RWPE2 (cell line): ENCODE measurements at regions not wholly inside any gene's neighbourhood (a gene's known extent, or its start where the extent isn't known, plus 50 kb on each side); places are given as distances from the start of the nearest gene placed in this dataset.
"Not testable (repeated sequence)": the region's sequence is repeated elsewhere in the genome, so short reads cannot be mapped to it uniquely, and the experiment has no call there.

Experiments
- ATAC-seq: fragments of 200-7000 bp; cut with Tn5 transposase; 3 replicates; pipeline ENCODE4 v1.9.1; 2021; ENCODE audit warnings: low read depth
- DNase-seq: peaks from one replicate; pipeline ENCODE4 v3.0.0-alpha.2; 2020; ENCODE audit warnings: low spot score
- H3K27ac ChIP-seq: fragments of 450-650 bp; 2 replicates; pipeline ENCODE4 v1.5.1; 2017; ENCODE audit warnings: mild to moderate bottlenecking; ENCODE audit not compliant: poor library complexity, severe bottlenecking
- H3K27me3 ChIP-seq: fragments of 250-450 bp; sonication (Bioruptor Pico); 2 replicates; pipeline ENCODE4 v1.5.1; 2021; ENCODE audit warnings: mild to moderate bottlenecking, moderate library complexity; ENCODE audit not compliant: insufficient read depth, poor library complexity, severe bottlenecking
- H3K36me3 ChIP-seq: fragments of 250-450 bp; sonication (Bioruptor Pico); 2 replicates; pipeline ENCODE4 v1.5.1; 2020; ENCODE audit warnings: low read depth, mild to moderate bottlenecking, moderate library complexity
- H3K4me1 ChIP-seq: fragments of 250-450 bp; sonication (Bioruptor Pico); 2 replicates; pipeline ENCODE4 v1.5.1; 2021; ENCODE audit warnings: mild to moderate bottlenecking, moderate library complexity; ENCODE audit not compliant: insufficient read depth, poor library complexity, severe bottlenecking
- H3K4me3 ChIP-seq: fragments of 250-450 bp; sonication (Bioruptor Pico); 2 replicates; pipeline ENCODE4 v1.5.1; 2021; ENCODE audit warnings: mild to moderate bottlenecking, moderate library complexity; ENCODE audit not compliant: severe bottlenecking
- H3K9me3 ChIP-seq: fragments of 250-450 bp; sonication (Bioruptor Pico); 2 replicates; pipeline ENCODE4 v1.5.1; 2021; ENCODE audit warnings: mild to moderate bottlenecking, moderate library complexity; ENCODE audit not compliant: severe bottlenecking
- CTCF ChIP-seq: fragments of 450-650 bp; IDR thresholded peaks from one replicate; pipeline ENCODE4 v1.5.1; 2017; ENCODE audit warnings: mild to moderate bottlenecking, moderate library complexity; ENCODE audit not compliant: poor library complexity, severe bottlenecking

DNA sequence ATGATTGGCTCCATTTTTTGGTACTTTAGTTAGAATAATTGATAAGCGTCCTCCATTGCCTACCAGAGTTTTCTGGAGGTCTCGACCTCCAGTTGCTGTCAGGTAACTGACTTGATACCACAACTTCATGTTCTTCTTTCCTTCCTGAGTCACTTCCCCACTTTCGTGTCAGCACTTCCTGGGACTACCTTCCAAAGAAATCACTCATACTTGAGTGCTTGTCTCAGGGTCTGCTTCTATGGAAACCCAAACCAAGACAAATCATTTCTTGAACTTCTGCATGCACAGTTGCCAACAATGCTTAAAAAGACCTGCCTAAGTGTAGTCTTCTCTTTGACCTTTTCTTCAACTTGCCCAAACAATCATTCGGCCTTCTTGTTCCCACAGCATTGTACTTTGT, 210.3 kb upstream of the ETAA1 start:
- DNase-seq (no peak), ATAC-seq (no peak)
- no peaks in the 10 kb centered on the region for H3K9me3 ChIP-seq
- no peak for TF ChIP-seq CTCF
- no peaks in the 10 kb centered on the region for H3K36me3 ChIP-seq
- H3K27ac ChIP-seq: no peak overlapping the region
- H3K4me3 ChIP-seq: no peak overlapping the region
- H3K4me1 ChIP-seq: no peaks in the 10 kb centered on the region
- no peaks in the 10 kb centered on the region for H3K27me3 ChIP-seq

GRCh38 chr2:67195327-67195726, 201.8 kb upstream of the ETAA1 start:
- H3K36me3 ChIP-seq, DNase-seq, H3K4me3 ChIP-seq, H3K9me3 ChIP-seq, H3K27ac ChIP-seq, ATAC-seq, H3K4me1 ChIP-seq, H3K27me3 ChIP-seq: not testable (repeated sequence)

DNA sequence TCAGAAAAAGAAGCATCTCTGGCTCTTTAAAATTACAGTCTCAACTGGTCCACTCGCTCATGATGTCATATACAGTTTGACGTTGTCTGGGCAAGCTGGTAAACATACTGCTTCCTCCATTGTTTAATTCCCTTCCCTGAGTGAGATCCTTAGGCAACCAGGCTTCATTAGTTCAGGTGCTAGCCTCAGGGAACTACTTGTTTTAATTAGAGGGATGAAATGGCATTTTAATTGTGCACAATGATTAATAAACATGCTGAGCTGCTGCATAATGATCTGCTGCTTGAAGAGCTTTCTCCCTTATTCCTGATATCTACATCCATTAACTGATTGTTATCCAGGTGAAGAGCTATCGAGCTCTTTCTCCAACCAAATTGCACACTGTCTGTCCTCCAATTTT, 195.6 kb upstream of the ETAA1 start:
- Histone ChIP-seq H3K27ac (no peak overlapping the region), H3K36me3 (no peaks in the 10 kb centered on the region), H3K4me1 (no peaks in the 10 kb centered on the region), H3K9me3 (no peaks in the 10 kb centered on the region), H3K4me3 (no peak overlapping the region), H3K27me3 (no peaks in the 10 kb centered on the region)
- no peak for TF ChIP-seq CTCF
- ATAC-seq (no peak), DNase-seq (no peak)

- Histone ChIP-seq H3K4me1 (no peaks in the 10 kb centered on the region), H3K9me3 (no peaks in the 10 kb centered on the region), H3K4me3 (no peak overlapping the region), H3K27ac (no peak overlapping the region), H3K36me3 (no peaks in the 10 kb centered on the region), H3K27me3 (no peaks in the 10 kb centered on the region)
- no peak for TF ChIP-seq CTCF
- ATAC-seq: no peak
- DNase-seq: no peak
These were observed 192.8 kb upstream of the ETAA1 start for GRCh38 chr2:67204349-67204748.

DNA sequence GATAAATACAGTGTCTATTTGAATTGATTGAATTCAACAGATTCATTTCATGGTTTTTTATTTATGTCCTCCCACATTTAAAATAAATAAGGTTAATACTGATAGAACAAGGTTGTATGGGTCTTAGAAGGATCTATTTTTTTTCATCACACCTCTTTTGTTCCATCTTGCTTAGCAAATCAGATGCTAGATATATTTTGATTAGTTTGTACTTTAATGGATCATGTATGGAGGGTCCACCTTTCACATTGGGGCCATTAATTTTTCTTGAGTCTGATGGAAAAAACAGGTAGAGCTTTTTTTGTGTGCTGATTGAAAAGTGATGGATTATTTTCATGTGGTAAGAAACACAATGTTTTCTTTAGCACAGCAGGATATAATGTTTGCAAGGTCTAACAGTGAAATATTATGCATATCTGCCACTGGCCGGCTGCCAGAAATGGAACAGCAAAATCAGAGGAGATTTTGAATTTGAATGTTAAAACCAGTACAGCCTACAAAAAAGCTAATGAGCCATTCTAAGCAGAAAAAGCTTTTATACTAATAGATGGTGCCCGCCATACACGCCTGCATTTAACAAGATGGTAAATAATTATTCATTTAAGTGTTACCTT, 188.1 kb upstream of the ETAA1 start:
- no peak for TF ChIP-seq CTCF
- DNase-seq: no peak

More for the DNA sequence above, 188.1 kb upstream of the ETAA1 start:
- no peaks in the 10 kb centered on the region for H3K27me3 ChIP-seq
- H3K36me3 ChIP-seq: no peaks in the 10 kb centered on the region
- H3K4me3 ChIP-seq: no peak overlapping the region
- H3K4me1 ChIP-seq: no peaks in the 10 kb centered on the region
- H3K9me3 ChIP-seq: no peaks in the 10 kb centered on the region
- ATAC-seq: no peak
- no peak overlapping the region for H3K27ac ChIP-seq
